Spleen (tissue), 11 donors: ENCODE measurements at regions not wholly inside any gene's neighbourhood (a gene's known extent, or its start where the extent isn't known, plus 50 kb on each side); places are given as distances from the start of the nearest gene placed in this dataset.

Experiments
- DNase-seq: peaks from one replicate; pipeline ENCODE4 v3.0.0-alpha.2; 2020
- H3K27ac ChIP-seq, 8 donors: fragments of 200-600 bp; sonication (generic) in 7 of 8; 1 replicate in 4 of 8; 2 replicates in 4 of 8; pipeline versions ENCODE4 v1.5.0 to v1.8.0; 2016 to 2021; ENCODE audit warnings: inconsistent platforms in 4 of 8, mild to moderate bottlenecking in 4 of 8, moderate library complexity in 1 of 8
- H3K27me3 ChIP-seq, 7 donors: fragments of 200-600 bp; sonication (generic) in 6 of 7; replicated peaks in 1 of 7; 1 replicate in 4 of 7; 2 replicates in 3 of 7; pipeline versions ENCODE4 v1.5.0 to v1.8.0; 2016 to 2021; ENCODE audit warnings: inconsistent platforms in 3 of 7, mild to moderate bottlenecking in 1 of 7
- H3K36me3 ChIP-seq, 6 donors: fragments of 200-600 bp; sonication (generic) in 5 of 6; 1 replicate in 4 of 6; 2 replicates in 2 of 6; pipeline versions ENCODE4 v1.5.0 to v1.8.0; 2016 to 2021; ENCODE audit warnings: inconsistent platforms in 2 of 6
- H3K4me1 ChIP-seq, 6 donors: fragments of 200-600 bp; sonication (generic) in 5 of 6; 1 replicate in 3 of 6; 2 replicates in 3 of 6; pipeline versions ENCODE4 v1.5.0 to v1.8.0; 2016 to 2021; ENCODE audit warnings: inconsistent platforms in 3 of 6
- H3K4me3 ChIP-seq, 8 donors: fragments of 200-600 bp; sonication (generic) in 7 of 8; 1 replicate in 4 of 8; 2 replicates in 4 of 8; pipeline versions ENCODE4 v1.5.0 to v1.8.0; 2016 to 2021; ENCODE audit warnings: inconsistent platforms in 4 of 8, mild to moderate bottlenecking in 4 of 8, moderate library complexity in 2 of 8
- H3K9me3 ChIP-seq, 8 donors: fragments of 200-600 bp; sonication (generic) in 7 of 8; 1 replicate in 4 of 8; 2 replicates in 4 of 8; pipeline versions ENCODE4 v1.5.0 to v1.8.0; 2016 to 2021; ENCODE audit warnings: inconsistent platforms in 4 of 8
- POLR2A ChIP-seq, 3 donors: fragments of 450-650 bp; IDR thresholded peaks; one replicate each; pipeline ENCODE4 v1.5.1; 2017; ENCODE audit warnings: antibody characterized with exemption in 3 of 3, mild to moderate bottlenecking in 1 of 3
- POLR2AphosphoS5 ChIP-seq, 3 donors: sonication (generic); formaldehyde crosslinking; IDR thresholded peaks; one replicate each; pipeline ENCODE4 v1.5.1; 2017; ENCODE audit warnings: antibody characterized with exemption in 3 of 3
- WGBS, 5 donors: extraction: QIAGEN DNeasy Blood & Tissue Kit in 3 of 5; methylation state at CpG; one replicate each; pipeline versions ENCODE4 v1.1.5 to v1.1.7; 2013 to 2018; 5-methylcytosine and 5-hydroxymethylcytosine counted together
- intact Hi-C: fragments of 100-400 bp; cut with DNase I; formaldehyde crosslinking; loops from one replicate; pipeline ENCODE4 v1.15.0; 2023; ENCODE audit warnings: low total_unique reads
- TF ChIP-seq, protein P1 (sequence below), 11 experiments: fragments of 200-600 bp in 7 of 11; fragments of 450-650 bp in 4 of 11; sonication (generic) in 4 of 11; IDR thresholded peaks in 8 of 11; conservative IDR thresholded peaks in 3 of 11; 1 replicate in 7 of 11; 2 replicates in 4 of 11; pipeline versions ENCODE4 v1.4.0 to v1.8.0; 2016 to 2021; ENCODE audit warnings: antibody characterized with exemption in 11 of 11, inconsistent platforms in 4 of 11, mild to moderate bottlenecking in 1 of 11
- donor health status: healthy with polysubstance abuse.
- donor health status: DM: no; HTN: no; CAD: no; lungs with moderate emphysema.
- donor health status: DM: no; HTN: no; CAD: no.
- donor health status: Bipolar disorder and iron deficiency.
- donor health status: healthy.
- donor health status: DM: no; HTN: no; CAD: no.
- donor health status: DM: yes; HTN: yes; CAD: no.

DNA sequence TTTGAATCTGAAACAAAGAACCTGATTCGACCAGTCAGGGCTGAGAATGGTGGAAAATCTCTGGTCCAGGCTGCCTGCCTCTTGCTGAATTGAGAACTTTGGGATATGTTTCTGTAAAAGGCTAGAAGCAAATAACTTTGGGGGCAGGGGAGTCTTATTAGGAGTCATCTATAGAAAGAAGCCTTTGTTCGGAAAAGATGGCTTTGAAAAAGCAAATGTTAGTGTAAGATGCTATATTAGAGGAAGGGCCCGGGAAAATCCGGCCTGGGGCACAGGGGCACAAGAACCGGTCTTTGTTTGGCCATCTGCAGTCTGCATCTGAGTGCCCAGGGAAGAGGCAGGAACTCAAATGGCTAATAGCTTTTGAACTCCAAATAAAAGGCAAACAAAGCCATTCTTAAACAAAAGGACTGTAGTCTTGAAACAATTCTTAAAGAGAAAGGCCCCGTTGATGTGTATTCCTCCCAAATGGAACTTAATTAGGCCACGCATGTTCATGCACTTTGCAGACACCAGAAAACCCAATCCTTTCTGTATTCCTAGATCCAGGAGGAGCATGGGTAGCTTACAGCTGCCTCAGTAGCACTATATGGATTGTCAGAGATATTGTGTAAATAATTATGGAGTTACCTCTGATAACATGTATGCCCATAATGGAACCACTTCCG is 180.0 kb upstream of the ARL4C start:
- Histone ChIP-seq H3K4me3 (no peak overlapping the region), H3K9me3 (no peaks in the 10 kb centered on the region), H3K4me1 (no peaks in the 10 kb centered on the region), H3K27ac (no peak overlapping the region), H3K36me3 (no peaks in the 10 kb centered on the region), H3K27me3 (no peaks in the 10 kb centered on the region)
- WGBS, 5 donors = 88 to 94% (median 90%) methylated on average over 8 of the region's 8 CpGs
- DNase-seq = no peak
- intact Hi-C loops = no loop called here
- TF ChIP-seq POLR2AphosphoS5 (IDR thresholded peaks at IDR 0.05) (no peak), POLR2A (IDR thresholded peaks at IDR 0.05) (no peak)
- TF ChIP-seq, protein P1, sequence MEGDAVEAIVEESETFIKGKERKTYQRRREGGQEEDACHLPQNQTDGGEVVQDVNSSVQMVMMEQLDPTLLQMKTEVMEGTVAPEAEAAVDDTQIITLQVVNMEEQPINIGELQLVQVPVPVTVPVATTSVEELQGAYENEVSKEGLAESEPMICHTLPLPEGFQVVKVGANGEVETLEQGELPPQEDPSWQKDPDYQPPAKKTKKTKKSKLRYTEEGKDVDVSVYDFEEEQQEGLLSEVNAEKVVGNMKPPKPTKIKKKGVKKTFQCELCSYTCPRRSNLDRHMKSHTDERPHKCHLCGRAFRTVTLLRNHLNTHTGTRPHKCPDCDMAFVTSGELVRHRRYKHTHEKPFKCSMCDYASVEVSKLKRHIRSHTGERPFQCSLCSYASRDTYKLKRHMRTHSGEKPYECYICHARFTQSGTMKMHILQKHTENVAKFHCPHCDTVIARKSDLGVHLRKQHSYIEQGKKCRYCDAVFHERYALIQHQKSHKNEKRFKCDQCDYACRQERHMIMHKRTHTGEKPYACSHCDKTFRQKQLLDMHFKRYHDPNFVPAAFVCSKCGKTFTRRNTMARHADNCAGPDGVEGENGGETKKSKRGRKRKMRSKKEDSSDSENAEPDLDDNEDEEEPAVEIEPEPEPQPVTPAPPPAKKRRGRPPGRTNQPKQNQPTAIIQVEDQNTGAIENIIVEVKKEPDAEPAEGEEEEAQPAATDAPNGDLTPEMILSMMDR (IDR thresholded peaks at IDR 0.05 in 8 of 11, conservative IDR thresholded peaks at IDR 0.05 in 3 of 11) = no peak

DNA sequence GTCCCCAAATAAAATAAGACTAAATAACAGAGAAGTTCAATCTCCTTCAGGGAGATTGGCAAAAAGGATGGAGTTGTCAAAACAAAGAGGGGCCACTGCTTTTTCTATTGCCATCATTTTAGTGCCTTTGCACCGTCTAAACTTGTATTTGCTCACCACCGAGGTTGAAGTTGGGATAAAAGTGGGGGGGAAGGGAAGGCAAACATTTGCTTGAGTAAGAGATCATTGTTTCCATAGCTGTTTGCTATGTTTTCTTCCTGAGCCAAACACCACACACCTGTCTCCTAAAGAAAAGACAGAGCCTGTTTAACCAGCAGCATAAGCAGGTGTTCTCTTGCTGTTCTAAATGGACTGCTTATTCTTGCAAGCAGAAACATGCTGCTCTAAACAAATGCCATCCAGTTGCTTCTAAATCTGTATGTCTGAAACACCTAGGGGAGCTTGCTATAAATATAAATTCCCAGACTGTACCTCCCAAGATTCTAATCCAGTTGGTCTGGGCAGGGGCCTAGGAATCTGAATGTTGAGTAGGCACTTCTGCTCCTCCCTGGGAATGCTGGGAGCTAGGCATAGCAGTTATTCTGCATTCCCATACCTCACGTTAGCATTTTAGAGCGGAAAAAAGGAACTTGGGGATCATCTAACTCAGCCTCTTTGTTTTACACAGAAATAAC is 179.4 kb upstream of the ARL4C start:
- Histone ChIP-seq H3K36me3 (no peaks in the 10 kb centered on the region), H3K9me3 (no peaks in the 10 kb centered on the region), H3K4me3 (no peak overlapping the region), H3K27me3 (no peaks in the 10 kb centered on the region), H3K27ac (no peak overlapping the region), H3K4me1 (no peaks in the 10 kb centered on the region)
- WGBS, 5 donors = 80 to 95% (median 90%) methylated on average over 4 of the region's 4 CpGs
- intact Hi-C loops = no loop called here
- DNase-seq = no peak
- TF ChIP-seq POLR2AphosphoS5 (IDR thresholded peaks at IDR 0.05) (no peak), POLR2A (IDR thresholded peaks at IDR 0.05) (no peak)
- TF ChIP-seq, protein P1 (IDR thresholded peaks at IDR 0.05 in 8 of 11, conservative IDR thresholded peaks at IDR 0.05 in 3 of 11) = no peak

DNA sequence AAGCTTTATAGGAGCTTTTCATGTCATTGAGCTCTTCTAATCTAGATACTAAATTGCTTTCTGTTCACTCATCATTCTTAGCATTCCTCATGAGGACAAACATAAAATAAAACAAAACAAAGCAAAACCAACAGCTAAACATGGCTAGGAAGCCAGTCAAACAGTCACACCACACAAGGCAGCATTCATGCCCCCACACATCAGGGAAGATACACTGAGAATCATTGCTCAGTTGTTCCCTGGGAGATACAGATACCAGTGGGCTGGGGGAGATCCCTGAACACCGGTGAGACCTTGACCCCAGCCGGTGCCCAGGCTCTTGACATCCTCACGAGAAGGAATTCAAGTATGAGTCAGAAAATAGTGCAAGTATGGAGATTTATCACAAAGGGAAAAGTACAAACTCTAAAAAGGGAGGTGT is 177.9 kb upstream of the ARL4C start:
- intact Hi-C loops = no loop called here
- 30 to 74% (median 64%) methylated on average over 3 of the region's 3 CpGs for WGBS, 5 donors
- DNase-seq = no peak

More for the DNA sequence above, 177.9 kb upstream of the ARL4C start:
- Histone ChIP-seq H3K27me3 (no peaks in the 10 kb centered on the region), H3K27ac (no peak overlapping the region), H3K36me3 (no peaks in the 10 kb centered on the region), H3K4me3 (no peak overlapping the region), H3K4me1 (no peaks in the 10 kb centered on the region), H3K9me3 (no peaks in the 10 kb centered on the region)
- no peak for TF ChIP-seq POLR2A (IDR thresholded peaks at IDR 0.05)
- TF ChIP-seq POLR2AphosphoS5 (IDR thresholded peaks at IDR 0.05) = no peak
- TF ChIP-seq, protein P1 (IDR thresholded peaks at IDR 0.05 in 8 of 11, conservative IDR thresholded peaks at IDR 0.05 in 3 of 11) = no peak
